GM12874 (cell line): ENCODE measurements at regions not wholly inside any gene's neighbourhood (a gene's known extent, or its start where the extent isn't known, plus 50 kb on each side); places are given as distances from the start of the nearest gene placed in this dataset.

ENCODE experiments used
- TF ChIP-seq, protein P1 (sequence below): IDR thresholded peaks from 2 replicates; pipeline ENCODE4 v1.5.1; 2011; ENCODE audit warnings: low read depth, mild to moderate bottlenecking, control low read depth, low read length, moderate library complexity; ENCODE audit not compliant: insufficient read depth

DNA sequence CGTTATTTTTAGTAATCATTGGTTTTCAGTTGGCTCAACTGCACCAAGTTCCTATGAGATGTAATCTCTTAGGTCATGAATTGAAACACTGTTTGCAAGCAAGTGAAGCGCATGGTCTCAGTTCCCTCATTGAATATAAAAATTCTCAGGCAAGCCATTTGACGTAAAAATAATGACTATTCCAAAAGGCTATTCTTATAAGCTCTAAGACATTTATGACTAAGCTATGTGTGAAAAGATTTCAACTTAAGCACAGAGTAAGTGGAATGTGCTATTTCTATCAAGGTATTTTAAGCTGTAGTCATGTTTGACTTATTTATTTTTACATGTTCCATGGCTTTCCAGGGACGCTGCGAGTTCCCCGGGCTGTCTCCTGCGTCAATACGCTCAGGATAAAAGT is 248.5 kb downstream of the THBS2 start:
- TF ChIP-seq, protein P1, sequence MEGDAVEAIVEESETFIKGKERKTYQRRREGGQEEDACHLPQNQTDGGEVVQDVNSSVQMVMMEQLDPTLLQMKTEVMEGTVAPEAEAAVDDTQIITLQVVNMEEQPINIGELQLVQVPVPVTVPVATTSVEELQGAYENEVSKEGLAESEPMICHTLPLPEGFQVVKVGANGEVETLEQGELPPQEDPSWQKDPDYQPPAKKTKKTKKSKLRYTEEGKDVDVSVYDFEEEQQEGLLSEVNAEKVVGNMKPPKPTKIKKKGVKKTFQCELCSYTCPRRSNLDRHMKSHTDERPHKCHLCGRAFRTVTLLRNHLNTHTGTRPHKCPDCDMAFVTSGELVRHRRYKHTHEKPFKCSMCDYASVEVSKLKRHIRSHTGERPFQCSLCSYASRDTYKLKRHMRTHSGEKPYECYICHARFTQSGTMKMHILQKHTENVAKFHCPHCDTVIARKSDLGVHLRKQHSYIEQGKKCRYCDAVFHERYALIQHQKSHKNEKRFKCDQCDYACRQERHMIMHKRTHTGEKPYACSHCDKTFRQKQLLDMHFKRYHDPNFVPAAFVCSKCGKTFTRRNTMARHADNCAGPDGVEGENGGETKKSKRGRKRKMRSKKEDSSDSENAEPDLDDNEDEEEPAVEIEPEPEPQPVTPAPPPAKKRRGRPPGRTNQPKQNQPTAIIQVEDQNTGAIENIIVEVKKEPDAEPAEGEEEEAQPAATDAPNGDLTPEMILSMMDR = no peak

- TF ChIP-seq, protein P1 = no peak
These were observed 253.6 kb downstream of the THBS2 start for GRCh38 chr6:169000022-169000421.

GRCh38 chr6:168999392-168999791 is 254.3 kb downstream of the THBS2 start:
- TF ChIP-seq, protein P1 = no peak

- TF ChIP-seq, protein P1 = no peak
These were observed 257.4 kb downstream of the THBS2 start for GRCh38 chr6:168996356-168996625.

- TF ChIP-seq, protein P1 = no peak
These were observed 257.9 kb downstream of the THBS2 start for GRCh38 chr6:168995526-168996355.

- TF ChIP-seq, protein P1 = no peak
These were observed 258.7 kb downstream of the THBS2 start for GRCh38 chr6:168994956-168995355.

- TF ChIP-seq, protein P1 = no peak
These were observed 261.1 kb downstream of the THBS2 start for GRCh38 chr6:168992446-168993144.
